Mucosa of descending colon (tissue), 3 donors: ENCODE measurements at regions not wholly inside any gene's neighbourhood (a gene's known extent, or its start where the extent isn't known, plus 50 kb on each side); places are given as distances from the start of the nearest gene placed in this dataset.

Experiments used
- ATAC-seq: fragments of 200-7000 bp; cut with Tn5 transposase; one replicate; pipeline ENCODE4 v1.9.1; 2020; ENCODE audit warnings: mild to moderate bottlenecking, moderate library complexity
- DNase-seq, 3 donors: peaks; one replicate each; pipeline ENCODE4 v3.0.0-alpha.2; 2020
- H3K36me3 ChIP-seq: fragments of 200-600 bp; one replicate; pipeline ENCODE4 v1.8.0; 2021; ENCODE audit warnings: low read depth, mild to moderate bottlenecking
- H3K4me1 ChIP-seq: fragments of 200-600 bp; one replicate; pipeline ENCODE4 v1.8.0; 2021; ENCODE audit warnings: low read depth, mild to moderate bottlenecking
- H3K4me3 ChIP-seq: fragments of 200-600 bp; one replicate; pipeline ENCODE4 v1.8.0; 2021; ENCODE audit warnings: mild to moderate bottlenecking
- H3K9me3 ChIP-seq: fragments of 200-600 bp; one replicate; pipeline ENCODE4 v1.8.0; 2021; ENCODE audit warnings: mild to moderate bottlenecking
- intact Hi-C, 2 donors: fragments of 100-400 bp; cut with DNase I in 1 of 2; cut with micrococcal nuclease in 1 of 2; formaldehyde crosslinking; loops; one replicate each; pipeline versions ENCODE4 v1.11.0 to v1.11.1; 2022; cut with DNase I, micrococcal nuclease
- TF ChIP-seq, protein P1 (sequence below): fragments of 200-600 bp; IDR thresholded peaks from one replicate; pipeline ENCODE4 v1.8.0; 2022; ENCODE audit warnings: antibody characterized with exemption, mild to moderate bottlenecking
- donor health status: DM: no; HTN: no; CAD: no; lungs with moderate emphysema.
- donor health status: DM: no; HTN: no; CAD: no.
- donor health status: DM: no; HTN: yes; CAD: no.

DNA sequence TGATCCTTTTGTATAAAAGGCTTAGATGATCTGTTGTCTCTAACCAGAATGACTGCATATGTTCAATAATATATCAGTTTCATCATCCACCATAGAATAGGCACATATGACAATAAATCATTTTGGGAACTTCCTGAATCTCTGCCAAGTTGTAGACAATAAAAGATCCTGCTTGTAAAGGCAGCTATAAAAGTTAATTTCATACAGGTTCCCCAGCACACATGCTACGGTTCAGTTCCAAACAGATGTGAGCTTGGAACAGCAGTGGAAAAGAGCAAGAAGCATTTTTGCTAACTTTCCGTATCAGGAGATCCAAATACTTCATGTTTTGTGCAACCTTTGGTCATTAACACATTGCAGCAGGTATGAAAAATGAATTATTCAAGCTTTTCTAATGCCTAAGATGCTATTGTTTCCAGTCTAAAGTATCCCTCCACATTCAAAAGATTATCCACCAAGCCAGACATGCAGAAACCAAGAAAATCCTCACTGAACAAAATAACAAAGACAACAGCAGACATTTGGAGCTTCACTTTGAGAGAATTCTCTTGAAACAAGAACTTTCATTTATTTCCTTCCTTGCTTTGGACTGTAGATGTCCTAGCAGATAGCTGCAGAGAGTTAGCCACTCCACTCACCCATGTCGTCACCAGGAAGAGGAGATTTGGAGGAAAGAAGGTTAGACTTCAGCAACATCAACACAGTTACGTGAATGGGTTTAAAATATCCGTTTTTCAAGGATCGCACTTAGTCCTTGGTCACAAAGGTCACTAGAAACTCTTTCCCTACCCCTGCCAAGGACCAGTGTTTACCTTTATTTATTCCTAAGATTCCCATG is 453.5 kb upstream of the JARID2 start:
- H3K36me3 ChIP-seq = no peaks in the 10 kb centered on the region
- H3K4me3 ChIP-seq = no peak overlapping the region
- intact Hi-C loops = no loop called here
- ATAC-seq = peak; percentile 94
- peak in 1 of 3 donors; percentile 22 for DNase-seq
- peaks cover 6% of the 10 kb centered on the region for H3K4me1 ChIP-seq
- TF ChIP-seq, protein P1, sequence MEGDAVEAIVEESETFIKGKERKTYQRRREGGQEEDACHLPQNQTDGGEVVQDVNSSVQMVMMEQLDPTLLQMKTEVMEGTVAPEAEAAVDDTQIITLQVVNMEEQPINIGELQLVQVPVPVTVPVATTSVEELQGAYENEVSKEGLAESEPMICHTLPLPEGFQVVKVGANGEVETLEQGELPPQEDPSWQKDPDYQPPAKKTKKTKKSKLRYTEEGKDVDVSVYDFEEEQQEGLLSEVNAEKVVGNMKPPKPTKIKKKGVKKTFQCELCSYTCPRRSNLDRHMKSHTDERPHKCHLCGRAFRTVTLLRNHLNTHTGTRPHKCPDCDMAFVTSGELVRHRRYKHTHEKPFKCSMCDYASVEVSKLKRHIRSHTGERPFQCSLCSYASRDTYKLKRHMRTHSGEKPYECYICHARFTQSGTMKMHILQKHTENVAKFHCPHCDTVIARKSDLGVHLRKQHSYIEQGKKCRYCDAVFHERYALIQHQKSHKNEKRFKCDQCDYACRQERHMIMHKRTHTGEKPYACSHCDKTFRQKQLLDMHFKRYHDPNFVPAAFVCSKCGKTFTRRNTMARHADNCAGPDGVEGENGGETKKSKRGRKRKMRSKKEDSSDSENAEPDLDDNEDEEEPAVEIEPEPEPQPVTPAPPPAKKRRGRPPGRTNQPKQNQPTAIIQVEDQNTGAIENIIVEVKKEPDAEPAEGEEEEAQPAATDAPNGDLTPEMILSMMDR = no peak
- H3K9me3 ChIP-seq = no peaks in the 10 kb centered on the region

DNA sequence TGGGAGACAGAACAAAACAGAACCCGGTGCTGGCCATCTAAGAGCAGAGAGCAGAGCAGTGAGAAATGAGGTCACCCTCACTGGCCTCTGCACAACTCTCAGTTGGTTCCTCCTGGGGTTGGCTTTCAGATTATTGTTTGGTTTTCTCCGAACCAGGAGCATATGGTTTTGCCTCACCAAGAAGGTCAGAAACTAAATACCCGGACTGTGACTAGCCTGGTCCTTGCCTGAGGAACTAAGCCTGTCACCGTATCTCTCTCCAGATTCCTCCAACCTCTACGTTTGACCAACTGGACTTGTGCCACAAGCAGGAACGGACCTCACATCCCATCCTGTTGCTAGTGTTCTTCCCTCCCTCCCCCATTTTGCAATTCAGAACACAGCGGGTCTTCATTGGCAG is 450.4 kb upstream of the JARID2 start:
- intact Hi-C loops = no loop called here
- Histone ChIP-seq H3K4me1 (peaks cover 11% of the 10 kb centered on the region), H3K4me3 (no peak overlapping the region), H3K36me3 (no peaks in the 10 kb centered on the region), H3K9me3 (no peaks in the 10 kb centered on the region)
- DNase-seq (no peak), ATAC-seq (no peak)
- TF ChIP-seq, protein P1 = no peak

DNA sequence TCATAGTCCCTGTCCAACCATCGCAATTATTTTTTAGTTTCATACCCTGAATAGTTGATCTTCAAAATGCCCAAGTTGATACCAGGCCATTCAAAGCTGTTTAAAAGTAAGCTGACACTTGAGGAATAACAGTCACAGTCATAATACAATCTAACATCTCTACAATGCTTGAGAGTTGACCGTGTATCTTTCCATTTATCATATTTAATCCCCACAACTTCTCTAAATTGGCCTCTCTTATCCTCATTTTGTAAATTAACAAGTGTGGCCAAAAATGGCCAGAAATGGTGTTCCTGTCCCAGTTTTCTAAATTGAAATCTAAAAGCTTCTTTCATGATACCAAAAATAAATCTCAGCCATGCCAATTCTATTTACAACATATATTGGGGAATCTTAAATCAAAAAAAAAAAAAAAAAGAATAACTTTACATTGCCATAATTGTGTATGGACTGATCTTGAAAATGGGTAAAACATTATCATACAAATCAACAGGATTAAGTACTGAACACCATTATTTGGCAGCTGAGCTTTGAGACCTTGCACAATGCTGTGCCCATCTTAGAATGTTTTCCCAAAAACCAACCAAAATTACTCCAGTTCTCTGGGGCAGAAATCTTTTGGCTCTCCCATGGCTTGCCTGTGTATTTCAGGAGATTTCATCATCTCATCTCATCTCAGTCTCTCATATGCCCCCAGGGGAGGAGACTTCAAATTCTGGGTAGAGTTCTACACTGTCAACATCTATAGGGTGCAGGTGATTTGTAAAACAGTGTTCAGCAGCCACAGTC is 448.7 kb upstream of the JARID2 start:
- intact Hi-C loops = no loop called here
- Histone ChIP-seq H3K4me3 (no peak overlapping the region), H3K36me3 (no peaks in the 10 kb centered on the region), H3K4me1 (peaks cover 12% of the 10 kb centered on the region), H3K9me3 (no peaks in the 10 kb centered on the region)
- ATAC-seq = no peak
- TF ChIP-seq, protein P1 = no peak
- DNase-seq = no peak

DNA sequence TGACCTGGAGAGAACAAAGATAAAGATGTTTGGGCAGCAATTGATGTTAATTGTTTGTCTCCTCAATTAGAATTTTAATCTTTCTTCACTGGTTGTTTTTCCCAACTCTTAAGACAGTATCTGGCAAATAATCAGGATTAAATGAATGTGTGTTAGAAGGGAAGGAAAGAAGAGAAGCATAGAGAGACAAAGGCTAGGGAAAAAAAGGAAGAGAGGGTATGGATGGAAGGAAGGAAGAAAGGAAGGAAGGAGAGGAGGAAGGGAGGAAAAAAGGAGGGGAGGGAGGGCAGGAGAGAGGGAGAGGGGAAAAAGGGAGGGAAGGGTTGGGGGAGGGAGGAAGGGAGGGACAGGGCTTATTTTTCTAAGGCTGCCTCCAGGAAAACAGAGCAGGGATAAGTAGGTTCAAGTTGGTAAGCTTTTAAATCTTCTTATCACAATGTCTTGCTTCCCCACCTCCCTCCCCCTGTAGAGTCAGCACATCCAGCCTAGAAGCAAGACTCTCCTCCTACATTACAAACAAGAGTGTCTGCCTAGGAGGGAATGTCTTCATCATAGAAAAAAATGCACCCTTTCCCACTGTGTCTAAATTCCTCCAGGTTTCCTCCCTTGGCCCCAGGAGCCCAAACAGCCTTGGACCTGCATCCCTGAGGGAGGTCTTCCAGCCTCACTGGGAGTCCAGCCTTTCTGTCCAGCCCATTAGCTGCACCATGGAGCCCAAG is 447.8 kb upstream of the JARID2 start:
- H3K4me3 ChIP-seq = no peak overlapping the region
- no peaks in the 10 kb centered on the region for H3K36me3 ChIP-seq
- ATAC-seq (no peak), DNase-seq (no peak)
- H3K4me1 ChIP-seq = peaks cover 6% of the 10 kb centered on the region
- TF ChIP-seq, protein P1 = no peak
- no peaks in the 10 kb centered on the region for H3K9me3 ChIP-seq
- intact Hi-C loops = no loop called here

DNA sequence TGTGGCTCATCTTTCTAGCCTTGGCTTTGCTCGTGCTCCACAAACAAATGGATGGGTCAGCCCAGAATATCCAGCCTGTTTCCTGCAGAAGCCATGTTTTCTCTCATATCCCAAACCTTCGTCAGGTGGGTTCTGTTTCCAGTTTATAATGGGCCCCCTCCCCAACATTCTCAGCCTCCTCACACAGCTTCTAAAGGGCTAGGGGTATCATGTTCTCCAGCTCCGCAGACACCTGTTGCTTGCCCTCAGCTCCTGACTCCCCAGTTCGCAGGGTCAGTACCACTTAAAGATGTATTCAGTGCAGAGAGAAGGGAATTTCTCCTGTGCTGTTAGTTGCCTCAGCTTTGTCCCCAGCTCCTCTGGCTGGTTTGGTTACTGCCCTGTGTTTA is 447.3 kb upstream of the JARID2 start:
- ATAC-seq (no peak), DNase-seq (no peak)
- no peak overlapping the region for H3K4me3 ChIP-seq
- intact Hi-C loops = no loop called here
- no peaks in the 10 kb centered on the region for H3K9me3 ChIP-seq
- TF ChIP-seq, protein P1 = no peak
- H3K36me3 ChIP-seq = no peaks in the 10 kb centered on the region
- H3K4me1 ChIP-seq = peaks cover 6% of the 10 kb centered on the region
